Vagina (tissue), 2 donors: ENCODE measurements at regions not wholly inside any gene's neighbourhood (a gene's known extent, or its start where the extent isn't known, plus 50 kb on each side); places are given as distances from the start of the nearest gene placed in this dataset.

ENCODE experiments used
- POLR2A ChIP-seq, 2 donors: fragments of 450-650 bp; IDR thresholded peaks; one replicate each; pipeline ENCODE4 v1.6.1; 2017; ENCODE audit warnings: antibody characterized with exemption in 2 of 2, mild to moderate bottlenecking in 2 of 2, moderate library complexity in 2 of 2
- POLR2AphosphoS5 ChIP-seq, 2 donors: sonication (generic); formaldehyde crosslinking; IDR thresholded peaks; one replicate each; pipeline ENCODE4 v1.9.0; 2017; ENCODE audit warnings: antibody characterized with exemption in 2 of 2, mild to moderate bottlenecking in 2 of 2, low read depth in 1 of 2; ENCODE audit not compliant: insufficient read depth in 1 of 2
- TF ChIP-seq, protein P1 (sequence below), 3 experiments: fragments of 450-650 bp in 2 of 3; fragments of 200-600 bp in 1 of 3; sonication (generic) in 1 of 3; IDR thresholded peaks; one replicate each; pipeline ENCODE4 v1.5.1; 2017 to 2019; ENCODE audit warnings: antibody characterized with exemption in 3 of 3, mild to moderate bottlenecking in 2 of 3, moderate library complexity in 2 of 3

DNA sequence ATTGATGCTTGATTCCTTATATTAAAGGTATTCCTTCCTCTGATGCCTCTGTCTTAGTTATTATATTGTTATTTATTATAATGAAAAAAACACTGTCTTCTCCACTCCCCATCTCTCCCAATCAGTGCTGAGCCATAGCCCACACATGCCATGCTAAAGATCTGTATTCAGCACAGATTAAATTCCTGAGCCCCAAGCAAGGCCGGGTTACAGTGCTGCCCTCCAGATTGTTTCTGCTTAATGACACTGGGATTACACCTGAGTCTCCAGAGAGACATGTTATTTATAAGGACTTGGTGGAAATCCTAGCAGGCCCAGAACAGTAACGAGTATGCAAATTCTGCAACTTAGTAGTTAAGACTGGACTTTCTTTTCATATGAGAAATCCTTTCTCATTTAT is 305.9 kb upstream of the UMPS start:
- TF ChIP-seq, protein P1, sequence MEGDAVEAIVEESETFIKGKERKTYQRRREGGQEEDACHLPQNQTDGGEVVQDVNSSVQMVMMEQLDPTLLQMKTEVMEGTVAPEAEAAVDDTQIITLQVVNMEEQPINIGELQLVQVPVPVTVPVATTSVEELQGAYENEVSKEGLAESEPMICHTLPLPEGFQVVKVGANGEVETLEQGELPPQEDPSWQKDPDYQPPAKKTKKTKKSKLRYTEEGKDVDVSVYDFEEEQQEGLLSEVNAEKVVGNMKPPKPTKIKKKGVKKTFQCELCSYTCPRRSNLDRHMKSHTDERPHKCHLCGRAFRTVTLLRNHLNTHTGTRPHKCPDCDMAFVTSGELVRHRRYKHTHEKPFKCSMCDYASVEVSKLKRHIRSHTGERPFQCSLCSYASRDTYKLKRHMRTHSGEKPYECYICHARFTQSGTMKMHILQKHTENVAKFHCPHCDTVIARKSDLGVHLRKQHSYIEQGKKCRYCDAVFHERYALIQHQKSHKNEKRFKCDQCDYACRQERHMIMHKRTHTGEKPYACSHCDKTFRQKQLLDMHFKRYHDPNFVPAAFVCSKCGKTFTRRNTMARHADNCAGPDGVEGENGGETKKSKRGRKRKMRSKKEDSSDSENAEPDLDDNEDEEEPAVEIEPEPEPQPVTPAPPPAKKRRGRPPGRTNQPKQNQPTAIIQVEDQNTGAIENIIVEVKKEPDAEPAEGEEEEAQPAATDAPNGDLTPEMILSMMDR (IDR thresholded peaks at IDR 0.05), result no peak
- TF ChIP-seq POLR2A (IDR thresholded peaks at IDR 0.05), result no peak
- TF ChIP-seq POLR2AphosphoS5 (IDR thresholded peaks at IDR 0.05; ENCODE audit: insufficient read depth in 1 of 2, low read depth in 1 of 2), result no peak
